Body of pancreas (tissue), 4 donors: ENCODE measurements at regions not wholly inside any gene's neighbourhood (a gene's known extent, or its start where the extent isn't known, plus 50 kb on each side); places are given as distances from the start of the nearest gene placed in this dataset.

Source experiments
- POLR2A ChIP-seq, 3 donors: fragments of 450-650 bp; IDR thresholded peaks; one replicate each; pipeline ENCODE4 v1.6.1; 2016; ENCODE audit warnings: antibody characterized with exemption in 3 of 3, mild to moderate bottlenecking in 2 of 3
- TF ChIP-seq, protein P1 (sequence below), 7 experiments: fragments of 450-650 bp in 4 of 7; fragments of 200-600 bp in 3 of 7; sonication (generic) in 3 of 7; IDR thresholded peaks; one replicate each; pipeline ENCODE4 v1.5.1; 2016 to 2019; ENCODE audit warnings: antibody characterized with exemption in 7 of 7

DNA sequence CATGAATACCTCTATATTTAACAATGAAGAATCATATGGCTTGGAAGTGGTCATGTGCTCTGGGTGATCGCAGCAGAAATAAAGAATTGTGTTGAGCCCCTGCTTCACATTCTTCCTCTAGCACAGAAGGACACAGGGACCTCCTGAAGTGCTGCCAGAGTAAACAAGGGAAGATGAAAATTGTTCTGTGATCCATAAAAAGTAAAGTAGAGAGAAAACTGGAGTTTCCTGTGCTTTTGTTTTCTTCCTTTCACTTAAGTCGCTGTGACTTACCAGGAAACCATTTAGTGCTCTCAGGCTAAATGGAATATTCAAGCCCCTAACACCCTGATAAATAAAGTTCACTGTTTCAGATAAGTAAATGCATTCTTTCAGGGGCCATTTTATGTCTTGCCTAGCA, 1173.6 kb upstream of the CHAC2 start:
- TF ChIP-seq, protein P1, sequence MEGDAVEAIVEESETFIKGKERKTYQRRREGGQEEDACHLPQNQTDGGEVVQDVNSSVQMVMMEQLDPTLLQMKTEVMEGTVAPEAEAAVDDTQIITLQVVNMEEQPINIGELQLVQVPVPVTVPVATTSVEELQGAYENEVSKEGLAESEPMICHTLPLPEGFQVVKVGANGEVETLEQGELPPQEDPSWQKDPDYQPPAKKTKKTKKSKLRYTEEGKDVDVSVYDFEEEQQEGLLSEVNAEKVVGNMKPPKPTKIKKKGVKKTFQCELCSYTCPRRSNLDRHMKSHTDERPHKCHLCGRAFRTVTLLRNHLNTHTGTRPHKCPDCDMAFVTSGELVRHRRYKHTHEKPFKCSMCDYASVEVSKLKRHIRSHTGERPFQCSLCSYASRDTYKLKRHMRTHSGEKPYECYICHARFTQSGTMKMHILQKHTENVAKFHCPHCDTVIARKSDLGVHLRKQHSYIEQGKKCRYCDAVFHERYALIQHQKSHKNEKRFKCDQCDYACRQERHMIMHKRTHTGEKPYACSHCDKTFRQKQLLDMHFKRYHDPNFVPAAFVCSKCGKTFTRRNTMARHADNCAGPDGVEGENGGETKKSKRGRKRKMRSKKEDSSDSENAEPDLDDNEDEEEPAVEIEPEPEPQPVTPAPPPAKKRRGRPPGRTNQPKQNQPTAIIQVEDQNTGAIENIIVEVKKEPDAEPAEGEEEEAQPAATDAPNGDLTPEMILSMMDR (IDR thresholded peaks at IDR 0.05): no peak
- no peak for TF ChIP-seq POLR2A (IDR thresholded peaks at IDR 0.05)
